M059J (cell line): ENCODE measurements at regions not wholly inside any gene's neighbourhood (a gene's known extent, or its start where the extent isn't known, plus 50 kb on each side); places are given as distances from the start of the nearest gene placed in this dataset.
"Not testable (repeated sequence)": the region's sequence is repeated elsewhere in the genome, so short reads cannot be mapped to it uniquely, and the experiment has no call there.

Experiments
- DNase-seq: peaks from one replicate; pipeline ENCODE4 v3.0.0-alpha.2; 2012; ENCODE audit warnings: low read depth

- DNase-seq: no peak
These were observed 67.8 kb upstream of the FARP1 start for GRCh38 chr13:98075048-98075447.

GRCh38 chr13:98076309-98076708 is 66.6 kb upstream of the FARP1 start:
- DNase-seq: not testable (repeated sequence)

- DNase-seq: no peak
These were observed 62.6 kb upstream of the FARP1 start for GRCh38 chr13:98080280-98080679.

- DNase-seq: peak; percentile 85
These were observed 59.4 kb upstream of the FARP1 start for GRCh38 chr13:98083507-98083906.

GRCh38 chr13:98083936-98084335 is 59.0 kb upstream of the FARP1 start:
- DNase-seq: no peak

GRCh38 chr13:98089246-98089645 is 53.6 kb upstream of the FARP1 start:
- peak; percentile 53 for DNase-seq

- DNase-seq: no peak
These were observed 50.0 kb upstream of the FARP1 start for GRCh38 chr13:98092888-98093287.
